Astrocyte (in vitro differentiated cells and primary cell): ENCODE measurements at regions not wholly inside any gene's neighbourhood (a gene's known extent, or its start where the extent isn't known, plus 50 kb on each side); places are given as distances from the start of the nearest gene placed in this dataset.
A peak's percentile ranks its signal among the peaks of the same experiment; 100 is the strongest.

Source experiments
- DNase-seq: peaks from one replicate; pipeline ENCODE4 v3.0.0-alpha.2; 2010; ENCODE audit warnings: low read depth
- FAIRE-seq: peaks from 2 replicates; lab custom pipeline; 2011; peaks lifted over from hg19 to GRCh38; lab: Jason Lieb, UNC
- H2AFZ ChIP-seq: 2 replicates; pipeline ENCODE4 v1.6.0; 2012; ENCODE audit warnings: low read depth, low read length, inconsistent platforms
- H3K27ac ChIP-seq: 2 replicates; pipeline ENCODE4 v1.5.1; 2011; ENCODE audit warnings: low read depth, low read length, inconsistent platforms
- H3K27me3 ChIP-seq: 2 replicates; pipeline ENCODE4 v1.6.0; 2011; ENCODE audit warnings: low read length, inconsistent platforms; ENCODE audit not compliant: insufficient read depth
- H3K36me3 ChIP-seq: 2 replicates; pipeline ENCODE4 v1.5.1; 2011; ENCODE audit warnings: low read length, inconsistent platforms; ENCODE audit not compliant: insufficient read depth
- H3K4me1 ChIP-seq: 2 replicates; pipeline ENCODE4 v1.5.1; 2011; ENCODE audit warnings: low read length, inconsistent platforms; ENCODE audit not compliant: insufficient read depth
- H3K4me2 ChIP-seq: 2 replicates; pipeline ENCODE4 v1.6.0; 2012; ENCODE audit warnings: low read length, inconsistent platforms
- H3K4me3 ChIP-seq: 2 replicates; pipeline ENCODE4 v1.5.1; 2011; ENCODE audit warnings: low read depth, mild to moderate bottlenecking, low read length, inconsistent platforms; ENCODE audit not compliant: insufficient read depth
- H3K79me2 ChIP-seq: 2 replicates; pipeline ENCODE4 v1.6.0; 2012; ENCODE audit warnings: mild to moderate bottlenecking, low read length, inconsistent platforms; ENCODE audit not compliant: insufficient read depth
- H3K9ac ChIP-seq: 2 replicates; pipeline ENCODE4 v1.6.0; 2012; ENCODE audit warnings: mild to moderate bottlenecking, low read length, inconsistent platforms
- H3K9me3 ChIP-seq: 2 replicates; pipeline ENCODE4 v1.5.1; 2012; ENCODE audit warnings: low read depth, mild to moderate bottlenecking, low read length, inconsistent platforms; ENCODE audit not compliant: insufficient read depth
- H4K20me1 ChIP-seq: 2 replicates; pipeline ENCODE4 v1.6.0; 2012; ENCODE audit warnings: low read length, inconsistent platforms; ENCODE audit not compliant: insufficient read depth
- H3K27ac Mint-ChIP-seq: one replicate; pipeline ENCODE4 v1.8.0; 2021; ENCODE audit warnings: mild to moderate bottlenecking, mixed read lengths; ENCODE audit not compliant: unreplicated experiment
- H3K27me3 Mint-ChIP-seq: one replicate; pipeline ENCODE4 v1.8.0; 2021; ENCODE audit warnings: low read depth, mixed read lengths; ENCODE audit not compliant: unreplicated experiment
- H3K36me3 Mint-ChIP-seq: one replicate; pipeline ENCODE4 v1.8.0; 2021; ENCODE audit warnings: low read depth, mixed read lengths; ENCODE audit not compliant: unreplicated experiment
- H3K4me1 Mint-ChIP-seq: one replicate; pipeline ENCODE4 v1.8.0; 2021; ENCODE audit warnings: low read depth, mixed read lengths; ENCODE audit not compliant: unreplicated experiment
- H3K4me3 Mint-ChIP-seq: one replicate; pipeline ENCODE4 v1.8.0; 2021; ENCODE audit warnings: mild to moderate bottlenecking, moderate library complexity, mixed read lengths; ENCODE audit not compliant: unreplicated experiment
- H3K9me3 Mint-ChIP-seq: one replicate; pipeline ENCODE4 v1.8.0; 2021; ENCODE audit warnings: mild to moderate bottlenecking, mixed read lengths; ENCODE audit not compliant: unreplicated experiment
- EZH2 ChIP-seq: IDR thresholded peaks from 2 replicates; pipeline ENCODE4 v1.6.1; 2012; ENCODE audit warnings: mild to moderate bottlenecking, low read length, inconsistent platforms; ENCODE audit not compliant: insufficient read depth
- TF ChIP-seq, protein P1 (sequence below): IDR thresholded peaks from 2 replicates; pipeline ENCODE4 v1.5.1; 2011; ENCODE audit warnings: low read depth, mild to moderate bottlenecking, inconsistent platforms, low read length, moderate library complexity; ENCODE audit not compliant: insufficient read depth

DNA sequence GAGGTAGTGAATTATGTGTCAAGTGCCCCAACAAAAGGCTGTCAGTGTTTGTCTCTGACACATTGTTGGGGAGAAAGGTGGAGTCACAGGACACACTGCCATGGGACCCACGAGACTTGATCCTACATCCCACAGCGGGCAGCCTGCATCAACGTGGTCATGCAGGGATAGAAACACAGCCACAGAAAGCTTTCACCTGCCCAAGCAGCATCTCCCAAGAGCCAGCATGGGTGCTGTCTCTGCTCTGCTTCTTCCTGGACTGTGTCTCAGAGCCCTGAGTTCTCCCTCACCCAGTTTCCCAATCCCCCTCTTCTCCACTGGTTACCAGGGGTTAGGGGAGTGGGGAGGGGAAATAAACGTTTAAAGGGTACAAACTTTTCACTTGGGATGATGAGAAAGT lies 97.2 kb downstream of the VPREB1 start:
- no peak for DNase-seq
- no peaks in the 10 kb centered on the region for H3K79me2 ChIP-seq
- no peak overlapping the region for H3K4me2 ChIP-seq
- H3K4me3 ChIP-seq = no peak overlapping the region
- no peak overlapping the region for H2AFZ ChIP-seq
- H3K36me3 Mint-ChIP-seq = no peaks in the 10 kb centered on the region
- no peaks in the 10 kb centered on the region for H3K36me3 ChIP-seq
- H3K9me3 Mint-ChIP-seq = no peaks in the 10 kb centered on the region
- peaks cover 12% of the 10 kb centered on the region for H3K27me3 ChIP-seq
- FAIRE-seq = no peak
- H3K4me1 Mint-ChIP-seq = no peaks in the 10 kb centered on the region
- TF ChIP-seq EZH2 = no peak
- TF ChIP-seq, protein P1, sequence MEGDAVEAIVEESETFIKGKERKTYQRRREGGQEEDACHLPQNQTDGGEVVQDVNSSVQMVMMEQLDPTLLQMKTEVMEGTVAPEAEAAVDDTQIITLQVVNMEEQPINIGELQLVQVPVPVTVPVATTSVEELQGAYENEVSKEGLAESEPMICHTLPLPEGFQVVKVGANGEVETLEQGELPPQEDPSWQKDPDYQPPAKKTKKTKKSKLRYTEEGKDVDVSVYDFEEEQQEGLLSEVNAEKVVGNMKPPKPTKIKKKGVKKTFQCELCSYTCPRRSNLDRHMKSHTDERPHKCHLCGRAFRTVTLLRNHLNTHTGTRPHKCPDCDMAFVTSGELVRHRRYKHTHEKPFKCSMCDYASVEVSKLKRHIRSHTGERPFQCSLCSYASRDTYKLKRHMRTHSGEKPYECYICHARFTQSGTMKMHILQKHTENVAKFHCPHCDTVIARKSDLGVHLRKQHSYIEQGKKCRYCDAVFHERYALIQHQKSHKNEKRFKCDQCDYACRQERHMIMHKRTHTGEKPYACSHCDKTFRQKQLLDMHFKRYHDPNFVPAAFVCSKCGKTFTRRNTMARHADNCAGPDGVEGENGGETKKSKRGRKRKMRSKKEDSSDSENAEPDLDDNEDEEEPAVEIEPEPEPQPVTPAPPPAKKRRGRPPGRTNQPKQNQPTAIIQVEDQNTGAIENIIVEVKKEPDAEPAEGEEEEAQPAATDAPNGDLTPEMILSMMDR = no peak
- H3K9ac ChIP-seq = no peak overlapping the region
- peaks cover 58% of the 10 kb centered on the region for H3K27me3 Mint-ChIP-seq
- H3K4me3 Mint-ChIP-seq = no peak overlapping the region
- H3K4me1 ChIP-seq = no peaks in the 10 kb centered on the region
- no peaks in the 10 kb centered on the region for H4K20me1 ChIP-seq
- H3K9me3 ChIP-seq = no peaks in the 10 kb centered on the region
- no peak overlapping the region for H3K27ac Mint-ChIP-seq
- H3K27ac ChIP-seq = no peak overlapping the region

DNA sequence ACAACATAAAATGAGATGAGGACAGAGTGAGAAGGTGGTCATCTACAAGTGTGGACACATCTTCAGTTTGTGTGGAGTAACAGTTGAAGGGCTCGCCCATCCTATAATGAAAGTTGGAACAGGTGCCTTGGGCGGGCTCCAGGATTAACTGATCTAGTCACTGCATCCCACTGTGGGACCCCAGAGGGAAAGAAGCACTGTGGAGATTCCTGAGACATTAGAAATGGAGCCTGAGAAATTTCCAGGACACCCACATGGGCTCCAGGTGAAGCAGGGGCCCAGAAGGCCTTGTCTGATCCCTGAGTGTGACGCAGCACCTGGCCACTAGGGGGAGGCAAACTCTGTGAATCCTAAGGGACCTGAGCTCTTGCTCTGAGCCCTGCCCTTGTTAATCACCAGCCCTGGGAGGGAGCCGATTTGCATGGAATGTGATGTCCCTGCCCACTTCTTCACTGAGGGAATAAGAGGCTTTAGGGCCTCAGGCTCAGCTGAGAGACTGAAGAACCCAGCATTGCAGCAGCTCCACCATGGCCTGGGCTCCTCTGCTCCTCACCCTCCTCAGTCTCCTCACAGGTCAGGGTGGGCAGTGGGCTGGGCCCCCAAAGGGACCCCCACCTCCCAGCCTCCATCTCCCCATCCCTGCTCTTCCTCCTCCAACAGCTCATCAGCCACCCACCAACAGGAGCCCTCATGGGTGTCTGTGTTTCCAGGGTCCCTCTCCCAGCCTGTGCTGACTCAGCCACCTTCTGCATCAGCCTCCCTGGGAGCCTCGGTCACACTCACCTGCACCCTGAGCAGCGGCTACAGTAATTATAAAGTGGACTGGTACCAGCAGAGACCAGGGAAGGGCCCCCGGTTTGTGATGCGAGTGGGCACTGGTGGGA lies 98.4 kb downstream of the VPREB1 start:
- H3K4me1 Mint-ChIP-seq = no peaks in the 10 kb centered on the region
- H3K27ac ChIP-seq = no peak overlapping the region
- H3K36me3 Mint-ChIP-seq = no peaks in the 10 kb centered on the region
- FAIRE-seq = no peak
- H3K4me3 ChIP-seq = no peak overlapping the region
- DNase-seq = no peak
- no peaks in the 10 kb centered on the region for H4K20me1 ChIP-seq
- H3K9ac ChIP-seq = no peak overlapping the region
- H3K36me3 ChIP-seq = no peaks in the 10 kb centered on the region
- no peak overlapping the region for H2AFZ ChIP-seq
- no peak overlapping the region for H3K4me2 ChIP-seq
- no peaks in the 10 kb centered on the region for H3K4me1 ChIP-seq
- H3K27me3 Mint-ChIP-seq = peaks cover 58% of the 10 kb centered on the region
- H3K79me2 ChIP-seq = no peaks in the 10 kb centered on the region
- no peaks in the 10 kb centered on the region for H3K9me3 ChIP-seq
- H3K27me3 ChIP-seq = peaks cover 16% of the 10 kb centered on the region
- no peak for TF ChIP-seq EZH2
- TF ChIP-seq, protein P1 = peak; percentile 77
- H3K9me3 Mint-ChIP-seq = no peaks in the 10 kb centered on the region
- no peak overlapping the region for H3K27ac Mint-ChIP-seq
- no peak overlapping the region for H3K4me3 Mint-ChIP-seq
